IMR-90 (cell line): ENCODE measurements at regions not wholly inside any gene's neighbourhood (a gene's known extent, or its start where the extent isn't known, plus 50 kb on each side); places are given as distances from the start of the nearest gene placed in this dataset.

Source experiments
- CEBPB ChIP-seq: IDR thresholded peaks from 2 replicates; pipeline ENCODE4 v1.6.1; 2012; ENCODE audit warnings: low read depth, low read length, improper control_type of control experiment
- CHD1 ChIP-seq: IDR thresholded peaks from 2 replicates; pipeline ENCODE4 v1.6.1; 2012; ENCODE audit warnings: low read depth, low read length, improper control_type of control experiment
- MAFK ChIP-seq: IDR thresholded peaks from 2 replicates; pipeline ENCODE4 v1.6.1; 2012; ENCODE audit warnings: low read depth, low read length, improper control_type of control experiment
- MAZ ChIP-seq: IDR thresholded peaks from 2 replicates; pipeline ENCODE4 v1.6.1; 2012; ENCODE audit warnings: low read depth, mild to moderate bottlenecking, low read length, improper control_type of control experiment, moderate library complexity, borderline replicate concordance
- MXI1 ChIP-seq: IDR thresholded peaks from 2 replicates; pipeline ENCODE4 v1.6.1; 2012; ENCODE audit warnings: low read depth, mild to moderate bottlenecking, low read length, moderate library complexity, borderline replicate concordance
- NFE2L2 ChIP-seq: fragments of 150-350 bp; IDR thresholded peaks from 2 replicates; pipeline ENCODE4 v1.6.1; 2016; ENCODE audit warnings: low read depth, mild to moderate bottlenecking, low read length
- POLR2A ChIP-seq: IDR thresholded peaks from 2 replicates; pipeline ENCODE4 v1.6.1; 2012; ENCODE audit warnings: mild to moderate bottlenecking, low read depth, low read length
- RAD21 ChIP-seq: IDR thresholded peaks from 2 replicates; pipeline ENCODE4 v1.6.1; 2012; ENCODE audit warnings: low read length, improper control_type of control experiment
- RFX5 ChIP-seq: IDR thresholded peaks from 2 replicates; pipeline ENCODE4 v1.8.0; 2012; ENCODE audit warnings: low read depth, mild to moderate bottlenecking, low read length, moderate library complexity
- SMC3 ChIP-seq: fragments of 150-350 bp; IDR thresholded peaks from 2 replicates; pipeline ENCODE4 v1.6.1; 2016; ENCODE audit warnings: low read depth, mild to moderate bottlenecking, antibody characterized with exemption, low read length, moderate library complexity
- USF2 ChIP-seq: fragments of 150-350 bp; IDR thresholded peaks from 2 replicates; pipeline ENCODE4 v1.6.1; 2017; ENCODE audit warnings: mild to moderate bottlenecking, antibody characterized with exemption, low read length, low read depth
- TF ChIP-seq, protein P1 (sequence below): conservative IDR thresholded peaks from 2 replicates; pipeline ENCODE4 v1.5.1; 2012; ENCODE audit warnings: mild to moderate bottlenecking, low read depth, low read length, improper control_type of control experiment
- TF ChIP-seq, protein P2 (sequence below): fragments of 150-350 bp; IDR thresholded peaks from 2 replicates; pipeline ENCODE4 v1.6.1; 2016; ENCODE audit warnings: low read depth, mild to moderate bottlenecking, low read length, moderate library complexity, borderline replicate concordance

- TF ChIP-seq, protein P1, sequence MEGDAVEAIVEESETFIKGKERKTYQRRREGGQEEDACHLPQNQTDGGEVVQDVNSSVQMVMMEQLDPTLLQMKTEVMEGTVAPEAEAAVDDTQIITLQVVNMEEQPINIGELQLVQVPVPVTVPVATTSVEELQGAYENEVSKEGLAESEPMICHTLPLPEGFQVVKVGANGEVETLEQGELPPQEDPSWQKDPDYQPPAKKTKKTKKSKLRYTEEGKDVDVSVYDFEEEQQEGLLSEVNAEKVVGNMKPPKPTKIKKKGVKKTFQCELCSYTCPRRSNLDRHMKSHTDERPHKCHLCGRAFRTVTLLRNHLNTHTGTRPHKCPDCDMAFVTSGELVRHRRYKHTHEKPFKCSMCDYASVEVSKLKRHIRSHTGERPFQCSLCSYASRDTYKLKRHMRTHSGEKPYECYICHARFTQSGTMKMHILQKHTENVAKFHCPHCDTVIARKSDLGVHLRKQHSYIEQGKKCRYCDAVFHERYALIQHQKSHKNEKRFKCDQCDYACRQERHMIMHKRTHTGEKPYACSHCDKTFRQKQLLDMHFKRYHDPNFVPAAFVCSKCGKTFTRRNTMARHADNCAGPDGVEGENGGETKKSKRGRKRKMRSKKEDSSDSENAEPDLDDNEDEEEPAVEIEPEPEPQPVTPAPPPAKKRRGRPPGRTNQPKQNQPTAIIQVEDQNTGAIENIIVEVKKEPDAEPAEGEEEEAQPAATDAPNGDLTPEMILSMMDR, result no peak
- no peak for TF ChIP-seq RFX5
- TF ChIP-seq USF2, result no peak
- no peak for TF ChIP-seq POLR2A
- no peak for TF ChIP-seq CHD1
- TF ChIP-seq RAD21, result no peak
- TF ChIP-seq NFE2L2, result no peak
- TF ChIP-seq SMC3, result no peak
- TF ChIP-seq MAFK, result no peak
- no peak for TF ChIP-seq CEBPB
- TF ChIP-seq MXI1, result no peak
- no peak for TF ChIP-seq MAZ
- TF ChIP-seq, protein P2, sequence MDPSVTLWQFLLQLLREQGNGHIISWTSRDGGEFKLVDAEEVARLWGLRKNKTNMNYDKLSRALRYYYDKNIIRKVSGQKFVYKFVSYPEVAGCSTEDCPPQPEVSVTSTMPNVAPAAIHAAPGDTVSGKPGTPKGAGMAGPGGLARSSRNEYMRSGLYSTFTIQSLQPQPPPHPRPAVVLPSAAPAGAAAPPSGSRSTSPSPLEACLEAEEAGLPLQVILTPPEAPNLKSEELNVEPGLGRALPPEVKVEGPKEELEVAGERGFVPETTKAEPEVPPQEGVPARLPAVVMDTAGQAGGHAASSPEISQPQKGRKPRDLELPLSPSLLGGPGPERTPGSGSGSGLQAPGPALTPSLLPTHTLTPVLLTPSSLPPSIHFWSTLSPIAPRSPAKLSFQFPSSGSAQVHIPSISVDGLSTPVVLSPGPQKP, result no peak
Measured at GRCh38 chr16:17940584-17941364, 395.8 kb downstream of the NPIPA8 start.
